H1 (cell line): ENCODE measurements at regions not wholly inside any gene's neighbourhood (a gene's known extent, or its start where the extent isn't known, plus 50 kb on each side); places are given as distances from the start of the nearest gene placed in this dataset.

ENCODE experiments used
- ATF3 ChIP-seq: IDR thresholded peaks from 2 replicates; pipeline ENCODE4 v1.6.1; 2011; ENCODE audit warnings: low read depth, mild to moderate bottlenecking, low read length; ENCODE audit not compliant: insufficient read depth
- BRCA1 ChIP-seq: IDR thresholded peaks from 2 replicates; pipeline ENCODE4 v1.6.1; 2012; ENCODE audit warnings: low read depth, low read length, improper control_type of control experiment
- CBX8 ChIP-seq: fragments of 300-800, 300-1000 bp; sonication (generic); IDR thresholded peaks from 2 replicates; pipeline ENCODE4 v1.7.1; 2016; ENCODE audit warnings: low read depth, low read length, borderline replicate concordance
- CEBPB ChIP-seq: IDR thresholded peaks from 2 replicates; pipeline ENCODE4 v1.6.1; 2012; ENCODE audit warnings: low read depth, low read length
- CHD7 ChIP-seq: fragments of 300-600 bp; sonication (generic); IDR thresholded peaks from 2 replicates; pipeline ENCODE4 v1.7.1; 2012; ENCODE audit warnings: low read length, moderate library complexity, mild to moderate bottlenecking, inconsistent platforms; ENCODE audit not compliant: insufficient replicate concordance
- EZH2 ChIP-seq: fragments of 200-600 bp; sonication (generic); IDR thresholded peaks from 2 replicates; pipeline ENCODE4 v1.7.1; 2012; ENCODE audit warnings: low read depth, mild to moderate bottlenecking, moderate library complexity, low read length, inconsistent platforms; ENCODE audit not compliant: severe bottlenecking
- HDAC2 ChIP-seq, 2 experiments: fragments of 300-600 bp in 1 of 2; sonication (generic) in 1 of 2; IDR thresholded peaks; 2 replicates each; pipeline ENCODE4 v1.6.1; 2011 to 2012; ENCODE audit warnings: low read depth in 2 of 2, low read length in 2 of 2, mild to moderate bottlenecking in 2 of 2, moderate library complexity in 2 of 2, borderline replicate concordance in 1 of 2, inconsistent platforms in 1 of 2
- KDM4A ChIP-seq: IDR thresholded peaks from one replicate; pipeline ENCODE4 v1.7.1; 2012; ENCODE audit warnings: low read depth, mild to moderate bottlenecking, moderate library complexity, low read length, inconsistent platforms; ENCODE audit not compliant: severe bottlenecking
- MAX ChIP-seq: IDR thresholded peaks from 2 replicates; pipeline ENCODE4 v1.6.1; 2012; ENCODE audit warnings: inconsistent platforms
- SP2 ChIP-seq: IDR thresholded peaks from 2 replicates; pipeline ENCODE4 v1.6.1; 2012; ENCODE audit warnings: mild to moderate bottlenecking, low read length, inconsistent platforms
- ZNF274 ChIP-seq: IDR thresholded peaks from 2 replicates; pipeline ENCODE4 v1.7.0; 2012; ENCODE audit warnings: low read length, borderline replicate concordance; ENCODE audit errors: extremely low read depth

- TF ChIP-seq CHD7 (no peak), CBX8 (no peak), EZH2 (no peak), BRCA1 (no peak), HDAC2 (IDR thresholded peaks at IDR 0.05; ENCODE audit: borderline replicate concordance in 1 of 2, low read depth in 2 of 2, low read length in 2 of 2) (no peak), ZNF274 (no peak), CEBPB (no peak), ATF3 (no peak), KDM4A (no peak), SP2 (no peak), MAX (no peak)
Measured at GRCh38 chr5:67974471-67974870, 241.1 kb upstream of the PIK3R1 start (continued).
